ENCODE measurements at regions not wholly inside any gene's neighbourhood (a gene's known extent, or its start where the extent isn't known, plus 50 kb on each side); places are given as distances from the start of the nearest gene placed in this dataset.

GRCh38 chr11:98431463-98432359 is 589.0 kb upstream of the CNTN5 start:
- DNase-seq (ENCODE audit: low spot score) (no peak), ATAC-seq (ENCODE audit: low FRiP score) (no peak)
- TF ChIP-seq, protein P1, sequence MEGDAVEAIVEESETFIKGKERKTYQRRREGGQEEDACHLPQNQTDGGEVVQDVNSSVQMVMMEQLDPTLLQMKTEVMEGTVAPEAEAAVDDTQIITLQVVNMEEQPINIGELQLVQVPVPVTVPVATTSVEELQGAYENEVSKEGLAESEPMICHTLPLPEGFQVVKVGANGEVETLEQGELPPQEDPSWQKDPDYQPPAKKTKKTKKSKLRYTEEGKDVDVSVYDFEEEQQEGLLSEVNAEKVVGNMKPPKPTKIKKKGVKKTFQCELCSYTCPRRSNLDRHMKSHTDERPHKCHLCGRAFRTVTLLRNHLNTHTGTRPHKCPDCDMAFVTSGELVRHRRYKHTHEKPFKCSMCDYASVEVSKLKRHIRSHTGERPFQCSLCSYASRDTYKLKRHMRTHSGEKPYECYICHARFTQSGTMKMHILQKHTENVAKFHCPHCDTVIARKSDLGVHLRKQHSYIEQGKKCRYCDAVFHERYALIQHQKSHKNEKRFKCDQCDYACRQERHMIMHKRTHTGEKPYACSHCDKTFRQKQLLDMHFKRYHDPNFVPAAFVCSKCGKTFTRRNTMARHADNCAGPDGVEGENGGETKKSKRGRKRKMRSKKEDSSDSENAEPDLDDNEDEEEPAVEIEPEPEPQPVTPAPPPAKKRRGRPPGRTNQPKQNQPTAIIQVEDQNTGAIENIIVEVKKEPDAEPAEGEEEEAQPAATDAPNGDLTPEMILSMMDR (IDR thresholded peaks at IDR 0.05) = no peak

DNA sequence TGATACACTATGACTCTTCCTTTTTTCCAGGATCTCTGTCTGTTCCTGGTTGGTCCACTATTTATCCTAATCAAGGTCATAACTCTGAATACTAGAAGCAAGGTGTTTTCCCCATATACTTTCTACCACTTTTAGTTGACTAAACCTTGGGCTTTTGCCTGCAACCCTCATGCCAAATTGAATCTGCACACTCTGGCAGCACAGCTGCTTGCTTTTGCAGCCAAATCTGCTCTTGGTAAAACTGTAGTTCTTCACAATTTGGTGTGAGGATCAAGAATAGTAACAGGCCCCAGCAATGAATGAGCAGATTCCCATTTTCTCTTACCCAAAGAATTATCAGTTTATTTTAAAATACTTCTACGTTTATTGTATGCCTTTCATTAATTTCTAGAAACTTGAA is 586.5 kb upstream of the CNTN5 start:
- TF ChIP-seq, protein P1 (IDR thresholded peaks at IDR 0.05) = no peak
- no peak for DNase-seq (ENCODE audit: low spot score)
- no peak for ATAC-seq (ENCODE audit: low FRiP score)

DNA sequence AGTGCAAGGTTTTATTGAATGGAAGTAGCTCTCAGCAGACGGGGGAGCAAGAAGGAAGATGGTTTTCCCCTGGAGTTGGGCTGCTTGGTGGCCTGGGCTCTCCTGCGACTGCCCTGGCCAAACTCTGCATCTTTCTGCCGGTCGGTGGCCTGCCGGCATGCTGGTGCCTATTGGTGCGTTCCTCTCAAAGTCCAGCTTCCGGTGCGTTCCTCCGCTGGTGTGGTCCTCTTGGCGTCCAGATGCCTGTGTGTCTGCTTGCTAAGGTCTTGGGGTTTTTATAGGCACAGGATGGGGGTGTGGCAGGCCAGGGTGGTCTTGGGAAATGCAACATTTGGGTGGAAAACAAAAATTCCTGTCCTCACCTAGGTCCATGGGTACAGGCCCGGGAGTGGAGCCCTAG is 567.4 kb upstream of the CNTN5 start:
- no peak for DNase-seq (ENCODE audit: low spot score)
- no peak for ATAC-seq (ENCODE audit: low FRiP score)
- TF ChIP-seq, protein P1 (IDR thresholded peaks at IDR 0.05) = no peak

GRCh38 chr11:98455500-98456307 is 565.0 kb upstream of the CNTN5 start:
- ATAC-seq (ENCODE audit: low FRiP score) (no peak), DNase-seq (ENCODE audit: low spot score) (no peak)
- TF ChIP-seq, protein P1 (IDR thresholded peaks at IDR 0.05) = no peak

- ATAC-seq (ENCODE audit: low FRiP score) (no peak), DNase-seq (ENCODE audit: low spot score) (no peak)
- TF ChIP-seq, protein P1 (IDR thresholded peaks at IDR 0.05) = no peak
Observed at GRCh38 chr11:98456308-98456680, 564.5 kb upstream of the CNTN5 start.

GRCh38 chr11:98495016-98495415 is 525.7 kb upstream of the CNTN5 start:
- DNase-seq (ENCODE audit: low spot score) = no peak
- no peak for ATAC-seq (ENCODE audit: low FRiP score)
- TF ChIP-seq, protein P1 (IDR thresholded peaks at IDR 0.05) = no peak
